Urothelium cell line (cell line): ENCODE measurements at regions not wholly inside any gene's neighbourhood (a gene's known extent, or its start where the extent isn't known, plus 50 kb on each side); places are given as distances from the start of the nearest gene placed in this dataset.
"Not testable (repeated sequence)": the region's sequence is repeated elsewhere in the genome, so short reads cannot be mapped to it uniquely, and the experiment has no call there.

ENCODE experiments used
- DNase-seq: peaks from one replicate; pipeline ENCODE4 v3.0.0; 2011; ENCODE audit warnings: low spot score, mixed read lengths
- FAIRE-seq: peaks from 2 replicates; lab custom pipeline; 2011; peaks lifted over from hg19 to GRCh38; lab: Jason Lieb, UNC

DNA sequence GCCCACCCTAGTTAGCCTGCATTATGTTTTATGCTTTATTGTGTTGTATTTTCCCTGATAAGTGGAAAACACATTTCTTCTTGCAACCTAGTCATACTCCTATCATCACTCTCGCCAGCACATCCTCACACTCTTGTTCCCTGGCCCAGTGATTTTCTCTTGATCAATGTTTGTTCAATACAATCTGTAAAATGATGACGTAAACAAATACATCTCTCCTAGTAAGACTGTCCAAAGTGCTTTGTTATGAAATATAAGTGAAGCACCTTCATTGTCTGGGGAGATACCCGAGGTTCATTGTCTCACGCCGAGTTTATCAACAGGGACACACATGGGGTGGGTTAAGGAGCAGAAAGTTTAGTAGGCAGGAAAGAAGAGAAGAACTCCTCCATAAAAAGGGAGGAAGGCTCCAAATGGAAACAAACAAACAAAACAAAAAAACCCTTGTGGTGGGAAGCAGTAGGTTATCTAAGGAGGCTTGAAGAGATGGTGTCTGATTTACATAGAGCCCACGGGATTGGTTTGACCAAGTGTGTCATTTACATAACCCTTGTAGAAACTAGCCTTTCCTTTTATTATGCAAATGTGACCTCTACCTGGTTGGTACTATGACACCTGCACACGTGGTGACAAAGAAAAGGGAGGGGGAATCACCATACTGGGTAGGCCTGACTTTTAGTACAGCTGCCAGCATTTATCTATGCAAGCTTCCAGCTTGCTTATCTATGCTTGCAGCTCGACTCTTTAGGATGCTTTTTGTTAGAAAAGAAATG is 1317.9 kb upstream of the SPRY2 start:
- FAIRE-seq = no peak
- DNase-seq = no peak

DNA sequence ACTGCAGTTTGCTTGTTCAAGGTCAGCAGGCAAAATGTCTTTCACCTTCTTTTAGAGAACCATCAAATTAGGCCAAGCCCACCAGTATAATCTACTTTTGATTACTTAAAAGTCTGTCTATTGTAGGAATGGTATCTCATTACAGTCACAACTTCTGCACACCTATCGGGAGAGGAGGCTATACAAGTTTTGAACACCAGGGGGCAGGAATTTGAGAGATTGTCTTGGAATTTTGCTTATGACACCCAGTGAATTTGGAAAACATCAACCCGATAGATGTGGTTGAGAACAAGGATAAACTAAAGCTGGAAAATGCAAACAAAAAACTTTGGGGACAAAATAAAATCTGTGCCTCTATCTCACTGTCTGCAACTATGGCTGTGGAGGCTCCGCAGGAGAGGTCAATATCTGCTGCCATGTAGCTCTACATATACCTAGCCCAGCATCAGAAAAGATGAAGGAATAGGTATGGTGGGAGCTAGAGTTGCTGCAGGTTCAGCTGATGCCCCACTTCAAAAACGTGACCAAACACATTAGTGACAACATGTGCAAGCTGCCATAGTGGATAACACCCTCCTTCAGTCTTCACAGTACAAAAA is 1299.2 kb upstream of the SPRY2 start:
- no peak for DNase-seq
- FAIRE-seq = no peak

DNA sequence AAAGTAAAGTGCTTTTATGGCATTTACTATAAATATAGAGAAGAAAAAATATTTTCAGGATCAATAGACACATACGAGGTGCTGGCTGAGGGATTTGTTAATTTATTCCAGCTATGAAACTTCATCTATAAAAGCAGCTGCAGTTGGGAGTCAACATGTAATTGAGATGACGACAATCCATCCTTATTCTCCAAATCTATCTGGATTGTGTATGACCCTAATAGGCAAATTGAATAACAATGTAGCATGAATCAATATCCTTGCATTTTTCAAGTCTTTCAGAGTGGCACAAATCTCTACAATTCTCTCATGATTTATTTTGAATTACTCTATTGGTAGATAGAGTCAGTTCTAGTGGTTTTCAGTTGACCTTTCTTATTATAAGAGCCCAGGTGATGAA is 1296.5 kb upstream of the SPRY2 start:
- FAIRE-seq (no peak), DNase-seq (no peak)

DNA sequence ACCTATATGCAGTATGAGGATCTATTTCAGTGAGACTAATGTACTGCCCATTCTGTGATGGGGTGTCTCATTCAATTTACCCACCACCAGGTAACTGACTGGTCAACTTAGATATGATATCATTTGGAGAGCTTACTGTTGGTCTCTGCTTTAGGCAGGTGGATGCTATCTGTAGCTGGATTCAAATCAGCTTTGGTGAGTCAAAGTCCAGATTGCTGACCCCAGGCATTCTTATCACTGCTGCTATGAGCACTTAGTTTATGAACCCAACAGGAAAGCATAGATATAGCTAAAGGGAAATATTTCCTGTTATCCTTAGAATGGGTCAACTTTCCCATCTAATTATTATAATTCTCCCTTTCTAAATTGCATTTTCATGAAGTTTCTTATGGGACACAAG is 1295.2 kb upstream of the SPRY2 start:
- DNase-seq = no peak
- no peak for FAIRE-seq

GRCh38 chr13:81615031-81615430 is 1274.1 kb upstream of the SPRY2 start:
- FAIRE-seq = no peak
- DNase-seq = no peak

DNA sequence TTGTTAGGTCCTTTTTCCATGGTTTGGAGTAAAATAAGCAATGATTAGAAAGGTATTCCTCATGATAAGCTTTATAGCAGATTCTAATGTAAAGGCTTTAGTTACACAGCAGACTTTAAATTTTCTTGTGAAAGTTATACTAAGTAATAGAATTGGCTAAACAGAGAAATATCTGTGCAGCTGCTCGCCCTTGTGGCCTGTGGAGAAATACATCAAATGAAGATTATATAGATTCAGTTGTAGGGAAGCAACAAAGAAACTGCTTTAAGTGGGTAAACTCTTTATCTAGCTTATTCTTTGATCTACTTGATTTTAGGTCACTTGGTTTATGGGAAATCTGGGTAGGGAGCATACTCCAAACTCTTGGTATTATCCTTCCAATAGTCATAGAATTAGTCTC is 1269.7 kb upstream of the SPRY2 start:
- no peak for DNase-seq
- no peak for FAIRE-seq

DNA sequence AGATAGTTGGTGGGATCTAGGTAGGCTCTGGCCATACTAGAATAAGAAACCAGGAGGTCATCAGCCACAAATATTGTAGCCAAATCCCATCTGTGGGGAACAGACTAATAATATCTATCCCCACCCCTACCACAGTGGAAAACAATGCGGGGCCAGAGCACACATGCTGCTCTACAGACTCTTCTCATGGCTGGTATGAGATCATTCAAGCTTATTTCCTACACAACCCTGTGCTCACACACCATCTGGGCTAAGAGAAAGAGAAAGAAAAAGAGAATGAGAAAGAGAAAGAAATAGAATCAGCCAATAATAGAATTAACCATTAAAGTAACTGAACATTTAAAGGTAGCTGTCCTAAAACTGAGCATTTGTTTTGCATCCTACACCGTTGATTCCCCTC is 1268.4 kb upstream of the SPRY2 start:
- FAIRE-seq (no peak), DNase-seq (no peak)

DNA sequence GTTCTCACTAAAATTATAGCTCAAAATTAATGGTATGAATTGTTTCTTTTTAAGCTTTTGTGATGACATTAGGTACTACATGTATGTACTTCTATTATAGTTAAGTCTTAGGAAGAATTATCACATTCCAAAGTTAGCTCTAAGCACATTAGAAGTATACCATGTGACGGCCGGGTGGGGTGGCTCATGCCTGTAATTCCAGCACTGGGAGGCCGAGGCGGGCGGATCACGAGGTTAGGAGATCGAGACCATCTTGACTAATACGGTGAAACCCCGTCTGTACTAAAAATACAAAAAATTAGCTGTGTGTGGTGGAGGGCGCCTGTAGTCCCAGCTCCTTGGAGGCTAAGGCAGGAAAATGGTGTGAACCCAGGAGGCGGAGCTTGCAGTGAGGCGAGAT is 1265.1 kb upstream of the SPRY2 start:
- FAIRE-seq = no peak
- no peak for DNase-seq

DNA sequence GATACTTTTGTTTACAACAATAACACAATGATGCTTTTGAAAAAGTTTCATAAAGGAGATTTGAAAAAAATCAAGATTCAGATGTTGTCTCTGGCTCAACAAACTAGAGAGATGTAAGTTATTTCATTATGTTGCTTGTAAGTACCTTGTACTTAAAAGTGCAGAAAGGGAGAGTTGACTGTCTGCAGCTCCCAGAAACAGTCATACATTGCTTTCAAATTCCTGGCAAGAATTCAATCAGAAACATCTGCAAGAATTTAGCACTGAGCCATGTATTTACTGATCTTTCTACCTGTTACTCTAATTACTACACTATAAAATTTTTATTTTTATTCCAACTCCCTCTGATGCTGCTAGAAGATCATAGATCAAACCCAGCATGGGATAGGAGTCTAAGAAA is 1261.3 kb upstream of the SPRY2 start:
- no peak for FAIRE-seq
- no peak for DNase-seq

- DNase-seq (no peak), FAIRE-seq (no peak)
These were observed 1256.2 kb upstream of the SPRY2 start for GRCh38 chr13:81597101-81597500.

DNA sequence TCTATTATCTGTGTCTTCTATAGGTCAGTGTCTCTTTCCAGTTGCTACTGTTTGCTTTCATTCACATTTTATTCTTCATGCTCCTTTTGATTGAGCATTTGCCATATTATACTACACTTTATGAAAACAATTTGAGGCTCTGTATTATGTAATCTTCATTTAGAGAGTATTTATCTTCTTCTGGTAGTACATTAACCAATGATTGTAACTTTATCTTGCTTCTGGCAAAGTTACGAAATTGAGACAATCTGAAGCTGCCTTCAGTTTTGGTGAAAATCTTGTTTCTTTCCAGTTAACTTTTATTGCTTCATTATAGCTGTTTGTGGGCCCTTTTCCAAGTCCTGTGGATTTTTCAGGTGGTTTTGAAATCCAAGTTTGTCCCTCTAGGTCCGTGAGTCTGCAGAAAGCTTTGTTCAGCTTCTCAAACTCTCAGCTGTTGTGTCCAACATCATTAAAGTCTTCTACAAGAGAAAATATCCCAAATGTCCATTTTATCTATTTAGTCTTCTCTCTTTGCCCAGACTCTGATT is 1255.4 kb upstream of the SPRY2 start:
- FAIRE-seq = no peak
- no peak for DNase-seq

DNA sequence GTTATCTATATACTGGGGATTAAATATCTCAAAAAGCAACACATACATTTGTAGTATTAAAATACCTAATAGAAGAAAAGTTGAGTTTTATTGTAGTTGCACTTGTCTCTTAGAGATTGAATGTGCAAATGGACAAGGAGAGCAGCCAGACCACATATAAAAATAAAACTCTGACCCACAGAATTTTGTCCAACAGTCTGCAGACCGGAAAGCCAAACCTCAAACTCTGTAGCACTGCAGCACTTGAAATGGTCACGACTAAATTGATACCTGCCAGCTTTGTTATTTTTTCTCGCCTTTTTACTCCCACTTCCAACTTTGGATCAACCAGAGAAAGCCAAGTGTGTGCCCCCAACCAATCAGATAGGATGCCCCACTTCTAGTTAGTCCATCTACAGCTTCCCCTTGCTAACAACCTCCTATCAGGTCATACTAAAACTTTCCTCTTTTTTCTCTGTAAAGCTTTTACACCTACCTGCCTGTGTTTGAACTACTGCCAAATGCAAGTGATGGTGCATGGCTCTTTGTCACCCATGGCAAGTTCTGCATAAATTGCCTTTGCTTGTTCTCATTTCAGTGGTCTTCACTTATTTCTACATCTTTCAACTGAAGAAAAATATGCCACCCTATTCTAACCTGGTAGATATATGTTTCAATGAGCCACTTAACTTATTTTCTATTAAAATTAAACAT is 1250.7 kb upstream of the SPRY2 start:
- no peak for FAIRE-seq

DNA sequence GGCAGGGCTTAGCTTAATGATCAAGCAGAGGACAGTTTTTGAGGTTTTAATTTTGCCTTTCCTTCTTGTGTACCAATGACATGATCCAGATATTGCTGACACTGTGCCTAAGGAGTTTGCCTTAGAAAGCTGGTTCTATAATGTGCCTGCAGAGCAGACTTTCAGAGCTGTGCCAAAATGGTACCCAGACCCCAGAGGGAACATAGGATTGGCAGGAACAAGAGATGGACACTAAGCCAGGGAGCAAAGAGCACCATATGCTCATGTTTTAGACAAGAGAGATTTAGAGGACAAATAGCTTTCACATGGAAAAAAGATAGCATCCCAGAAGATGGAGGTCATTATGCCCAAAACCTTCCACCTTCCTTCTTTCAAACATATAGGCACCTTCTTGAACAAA is 1241.5 kb upstream of the SPRY2 start:
- FAIRE-seq (no peak), DNase-seq (no peak)

More for the DNA sequence above, 1250.7 kb upstream of the SPRY2 start:
- DNase-seq = no peak

DNA sequence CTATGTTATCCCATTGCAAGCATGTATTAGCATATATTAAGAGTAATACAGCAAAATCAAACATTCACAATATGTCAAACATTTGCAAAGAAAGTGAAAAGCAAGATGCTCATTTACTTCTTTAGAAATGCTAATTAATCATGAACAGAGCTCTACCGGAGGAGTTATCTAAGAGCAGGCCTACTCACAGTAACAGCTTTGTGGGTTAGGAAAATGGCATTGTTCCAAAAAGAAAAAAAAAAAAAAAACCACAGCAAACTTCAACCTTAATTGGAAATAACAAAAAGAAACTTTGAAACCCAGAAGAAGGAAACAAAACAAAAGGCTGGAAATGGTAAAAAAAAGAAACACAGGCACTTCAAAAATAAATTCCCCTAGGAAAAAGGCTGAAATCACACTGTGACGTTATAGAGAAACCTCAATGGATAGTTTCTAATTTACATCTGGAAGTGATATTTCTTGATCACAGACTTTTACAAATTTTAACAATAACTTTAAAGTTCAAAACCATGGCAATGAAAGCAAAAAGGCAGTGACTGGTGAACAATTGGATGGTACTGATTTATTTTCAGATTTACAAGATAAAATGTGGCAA is 1236.8 kb upstream of the SPRY2 start:
- DNase-seq = no peak
- no peak for FAIRE-seq

GRCh38 chr13:81568824-81569223 is 1227.9 kb upstream of the SPRY2 start:
- FAIRE-seq (no peak), DNase-seq (no peak)

DNA sequence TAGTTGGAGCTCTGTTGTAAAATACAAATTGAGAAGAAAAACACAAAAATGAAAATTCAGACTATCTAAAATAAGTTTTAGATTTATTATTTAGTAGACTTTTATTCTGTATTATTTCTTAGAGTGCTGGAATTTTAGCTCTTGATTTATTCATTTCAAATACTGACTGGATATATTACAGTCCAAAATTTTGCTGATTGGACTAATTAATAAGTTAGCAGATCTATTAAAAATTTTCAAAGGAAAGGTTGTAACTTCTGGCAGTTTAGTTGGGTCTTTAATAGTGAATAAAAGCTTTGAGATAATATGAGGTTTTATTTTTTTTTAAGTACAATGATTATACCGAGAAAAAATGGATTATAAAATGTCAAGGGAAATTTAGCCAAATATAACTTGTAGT is 1224.9 kb upstream of the SPRY2 start:
- FAIRE-seq = no peak
- no peak for DNase-seq

DNA sequence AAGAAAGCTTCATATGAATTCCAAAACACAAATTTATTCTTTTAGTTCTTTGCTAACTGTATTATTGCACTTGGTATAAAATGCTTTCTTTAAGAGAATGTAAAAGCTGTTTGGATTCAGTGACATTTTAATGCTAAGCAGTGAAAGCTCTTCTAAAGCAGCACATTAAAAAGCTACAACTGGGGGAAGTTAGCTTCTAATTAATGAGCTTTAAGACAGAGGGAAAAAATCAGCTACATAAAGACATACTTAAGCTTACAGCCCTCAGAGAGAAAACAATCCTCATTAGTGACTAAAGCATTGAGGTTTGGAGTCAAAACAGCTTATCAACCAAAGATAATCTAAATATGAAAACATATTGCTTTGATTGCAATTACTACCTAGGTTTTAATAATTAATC is 1222.2 kb upstream of the SPRY2 start:
- DNase-seq (no peak), FAIRE-seq (no peak)

GRCh38 chr13:81562598-81562997 is 1221.7 kb upstream of the SPRY2 start:
- DNase-seq (no peak), FAIRE-seq (no peak)

DNA sequence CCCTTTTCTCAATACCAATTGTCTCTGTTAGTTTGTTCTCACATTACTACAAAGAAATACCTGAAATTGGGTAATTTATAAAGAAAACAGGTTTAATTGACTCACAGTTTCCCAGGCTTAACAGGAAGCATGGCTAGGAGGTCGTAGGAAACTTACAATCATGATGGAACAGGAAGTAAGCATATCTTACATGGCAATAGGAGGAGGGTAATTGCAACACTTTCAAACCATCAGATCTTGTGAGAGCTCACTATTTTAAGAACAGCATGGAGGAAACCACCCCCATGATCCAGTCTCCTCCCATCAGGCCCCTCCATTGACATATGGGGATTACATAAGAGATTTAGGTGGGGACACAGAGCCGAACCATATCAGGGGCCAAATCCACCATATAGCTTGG is 1210.1 kb upstream of the SPRY2 start:
- FAIRE-seq (no peak), DNase-seq (no peak)

DNA sequence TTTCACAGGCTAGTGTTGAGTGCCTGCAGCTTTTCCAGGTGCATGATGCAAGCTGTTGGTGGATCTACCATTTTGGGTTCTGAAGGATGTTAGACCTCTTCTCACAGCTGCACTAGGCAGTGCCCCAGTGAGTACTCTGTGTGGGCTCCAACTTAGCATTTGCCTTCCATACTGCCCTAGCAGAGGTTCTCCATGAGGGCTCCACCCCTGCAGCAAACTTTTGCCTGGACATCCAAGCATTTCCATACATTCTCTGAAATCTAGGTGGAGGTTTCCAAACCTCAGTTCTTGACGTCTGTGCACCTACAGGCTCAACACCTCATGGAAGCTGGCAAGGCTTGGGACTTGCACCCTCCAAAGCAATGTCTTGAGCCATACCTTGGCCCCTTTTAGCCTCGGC is 1205.4 kb upstream of the SPRY2 start:
- not testable (repeated sequence) for DNase-seq, FAIRE-seq

- FAIRE-seq (no peak), DNase-seq (no peak)
These were observed 1199.9 kb upstream of the SPRY2 start for GRCh38 chr13:81540777-81541176.
